ENCODE measurements at regions not wholly inside any gene's neighbourhood (a gene's known extent, or its start where the extent isn't known, plus 50 kb on each side); places are given as distances from the start of the nearest gene placed in this dataset.
"Not testable (repeated sequence)": the region's sequence is repeated elsewhere in the genome, so short reads cannot be mapped to it uniquely, and the experiment has no call there.

GRCh38 chrX:1027680-1028079 is 184.8 kb downstream of the CRLF2 start:
- Histone ChIP-seq H3K27me3 (no peaks in the 10 kb centered on the region), H3K27ac (no peak overlapping the region), H3K9me3 (no peaks in the 10 kb centered on the region), H3K36me3 (no peaks in the 10 kb centered on the region), H3K4me3 (no peak overlapping the region), H3K4me1 (no peaks in the 10 kb centered on the region)
- DNase-seq = no peak
- intact Hi-C loops (cut with DNase I; ENCODE audit: low total_unique reads) = no loop called here
- no peak for TF ChIP-seq CTCF (IDR thresholded peaks at IDR 0.05)

- H3K27ac ChIP-seq = no peak overlapping the region
- DNase-seq = no peak
- no peaks in the 10 kb centered on the region for H3K9me3 ChIP-seq
- no peak for TF ChIP-seq CTCF (IDR thresholded peaks at IDR 0.05)
- H3K4me1 ChIP-seq = no peaks in the 10 kb centered on the region
- H3K4me3 ChIP-seq = no peak overlapping the region
- H3K36me3 ChIP-seq = no peaks in the 10 kb centered on the region
- H3K27me3 ChIP-seq = no peaks in the 10 kb centered on the region
- intact Hi-C loops (cut with DNase I; ENCODE audit: low total_unique reads) = no loop called here
Measured at GRCh38 chrX:1027133-1027532, 185.3 kb downstream of the CRLF2 start.

GRCh38 chrX:1026263-1027015 is 186.0 kb downstream of the CRLF2 start:
- TF ChIP-seq CTCF (IDR thresholded peaks at IDR 0.05) = no peak
- Histone ChIP-seq H3K9me3 (peaks cover 0 to 4% (median 2%) of the 10 kb centered on the region in 3 donors), H3K36me3 (no peaks in the 10 kb centered on the region), H3K4me1 (no peaks in the 10 kb centered on the region), H3K4me3 (no peak overlapping the region), H3K27me3 (no peaks in the 10 kb centered on the region), H3K27ac (no peak overlapping the region)
- DNase-seq = no peak
- intact Hi-C loops (cut with DNase I; ENCODE audit: low total_unique reads) = no loop called here

GRCh38 chrX:1025413-1025812 is 187.0 kb downstream of the CRLF2 start:
- H3K36me3 ChIP-seq = no peaks in the 10 kb centered on the region
- no peaks in the 10 kb centered on the region for H3K27me3 ChIP-seq
- H3K4me1 ChIP-seq = no peaks in the 10 kb centered on the region
- H3K4me3 ChIP-seq = no peak overlapping the region
- intact Hi-C loops (cut with DNase I; ENCODE audit: low total_unique reads) = no loop called here
- no peak for TF ChIP-seq CTCF (IDR thresholded peaks at IDR 0.05)
- no peak overlapping the region for H3K27ac ChIP-seq
- peaks cover 0 to 12% (median 6%) of the 10 kb centered on the region in 3 donors for H3K9me3 ChIP-seq
- DNase-seq = no peak

- Histone ChIP-seq H3K4me1 (no peaks in the 10 kb centered on the region), H3K27me3 (no peaks in the 10 kb centered on the region), H3K4me3 (no peak overlapping the region), H3K9me3 (peaks cover 0 to 14% (median 6%) of the 10 kb centered on the region in 3 donors), H3K27ac (no peak overlapping the region), H3K36me3 (no peaks in the 10 kb centered on the region)
- TF ChIP-seq CTCF (IDR thresholded peaks at IDR 0.05) = no peak
- intact Hi-C loops (cut with DNase I; ENCODE audit: low total_unique reads) = no loop called here
- DNase-seq = no peak
Measured at GRCh38 chrX:1023676-1024075, 188.8 kb downstream of the CRLF2 start.

- H3K9me3 ChIP-seq = peaks cover 0 to 14% (median 6%) of the 10 kb centered on the region in 3 donors
- H3K27me3 ChIP-seq; H3K36me3 ChIP-seq; H3K27ac ChIP-seq; intact Hi-C loops (cut with DNase I; ENCODE audit: low total_unique reads); H3K4me1 ChIP-seq; DNase-seq; H3K4me3 ChIP-seq: not testable (repeated sequence)
Measured at GRCh38 chrX:1021314-1021993, 191.0 kb downstream of the CRLF2 start.
